ENCODE measurements at regions not wholly inside any gene's neighbourhood (a gene's known extent, or its start where the extent isn't known, plus 50 kb on each side); places are given as distances from the start of the nearest gene placed in this dataset.

DNA sequence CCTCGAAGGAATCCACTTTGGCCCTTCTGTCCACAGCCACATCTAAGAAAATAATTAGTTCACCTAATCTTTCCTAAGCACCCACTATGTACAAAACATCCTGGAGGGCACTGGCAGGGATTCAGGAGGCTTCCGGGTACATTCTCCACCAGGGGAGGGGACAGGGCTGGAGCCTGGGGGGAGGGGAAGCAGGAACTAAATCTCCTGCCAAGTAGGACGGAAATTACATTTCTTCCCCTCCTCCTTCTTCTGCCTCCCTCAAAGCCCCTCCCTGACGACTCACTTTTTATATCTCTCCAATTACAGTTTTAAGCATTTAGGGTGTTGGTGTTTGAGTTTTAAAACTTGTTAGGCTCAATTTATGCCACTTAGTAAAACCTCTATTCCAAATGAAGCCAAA lies 203.1 kb downstream of the BCOR start:
- H3K27ac ChIP-seq (ENCODE audit: low read length), result no peak overlapping the region
- no peaks in the 10 kb centered on the region for H3K9me3 ChIP-seq (ENCODE audit: low read length)
- H2AFZ ChIP-seq (ENCODE audit: low read depth, low read length), result no peak overlapping the region
- no peak overlapping the region for H3K4me2 ChIP-seq (ENCODE audit: low read length)
- TF ChIP-seq MXI1 (conservative IDR thresholded peaks at IDR 0.05; ENCODE audit: poor library complexity, severe bottlenecking) (no peak), CTCF (IDR thresholded peaks at IDR 0.05; ENCODE audit: poor library complexity, severe bottlenecking) (no peak), RAD21 (conservative IDR thresholded peaks at IDR 0.05) (no peak), SMC3 (conservative IDR thresholded peaks at IDR 0.05; ENCODE audit: poor library complexity) (no peak), POLR2AphosphoS5 (IDR thresholded peaks at IDR 0.05) (no peak), TAF1 (IDR thresholded peaks at IDR 0.05; ENCODE audit: low read depth) (no peak), EP300 (conservative IDR thresholded peaks at IDR 0.05; ENCODE audit: poor library complexity, severe bottlenecking) (no peak), EZH2 (IDR thresholded peaks at IDR 0.05; ENCODE audit: borderline replicate concordance, insufficient read depth, low read length, poor library complexity, severe bottlenecking) (no peak)
- TF ChIP-seq, protein P1, sequence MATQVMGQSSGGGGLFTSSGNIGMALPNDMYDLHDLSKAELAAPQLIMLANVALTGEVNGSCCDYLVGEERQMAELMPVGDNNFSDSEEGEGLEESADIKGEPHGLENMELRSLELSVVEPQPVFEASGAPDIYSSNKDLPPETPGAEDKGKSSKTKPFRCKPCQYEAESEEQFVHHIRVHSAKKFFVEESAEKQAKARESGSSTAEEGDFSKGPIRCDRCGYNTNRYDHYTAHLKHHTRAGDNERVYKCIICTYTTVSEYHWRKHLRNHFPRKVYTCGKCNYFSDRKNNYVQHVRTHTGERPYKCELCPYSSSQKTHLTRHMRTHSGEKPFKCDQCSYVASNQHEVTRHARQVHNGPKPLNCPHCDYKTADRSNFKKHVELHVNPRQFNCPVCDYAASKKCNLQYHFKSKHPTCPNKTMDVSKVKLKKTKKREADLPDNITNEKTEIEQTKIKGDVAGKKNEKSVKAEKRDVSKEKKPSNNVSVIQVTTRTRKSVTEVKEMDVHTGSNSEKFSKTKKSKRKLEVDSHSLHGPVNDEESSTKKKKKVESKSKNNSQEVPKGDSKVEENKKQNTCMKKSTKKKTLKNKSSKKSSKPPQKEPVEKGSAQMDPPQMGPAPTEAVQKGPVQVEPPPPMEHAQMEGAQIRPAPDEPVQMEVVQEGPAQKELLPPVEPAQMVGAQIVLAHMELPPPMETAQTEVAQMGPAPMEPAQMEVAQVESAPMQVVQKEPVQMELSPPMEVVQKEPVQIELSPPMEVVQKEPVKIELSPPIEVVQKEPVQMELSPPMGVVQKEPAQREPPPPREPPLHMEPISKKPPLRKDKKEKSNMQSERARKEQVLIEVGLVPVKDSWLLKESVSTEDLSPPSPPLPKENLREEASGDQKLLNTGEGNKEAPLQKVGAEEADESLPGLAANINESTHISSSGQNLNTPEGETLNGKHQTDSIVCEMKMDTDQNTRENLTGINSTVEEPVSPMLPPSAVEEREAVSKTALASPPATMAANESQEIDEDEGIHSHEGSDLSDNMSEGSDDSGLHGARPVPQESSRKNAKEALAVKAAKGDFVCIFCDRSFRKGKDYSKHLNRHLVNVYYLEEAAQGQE (IDR thresholded peaks at IDR 0.05; ENCODE audit: borderline replicate concordance), result no peak
- no peaks in the 10 kb centered on the region for H4K20me1 ChIP-seq (ENCODE audit: insufficient read depth)
- H3K27me3 ChIP-seq (ENCODE audit: insufficient read depth, low read depth, low read length), result no peaks in the 10 kb centered on the region
- no peaks in the 10 kb centered on the region for H3K79me2 ChIP-seq (replicated peaks; ENCODE audit: insufficient read depth, low read length)
- no peaks in the 10 kb centered on the region for H3F3A ChIP-seq (ENCODE audit: insufficient read depth, low read length, poor library complexity, severe bottlenecking)
- H3K4me3 ChIP-seq (ENCODE audit: low read length), result no peak overlapping the region
- no peak overlapping the region for H3K9ac ChIP-seq (ENCODE audit: low read length)
- no peaks in the 10 kb centered on the region for H3K36me3 ChIP-seq (ENCODE audit: insufficient read depth, low read length)
- H3K9me2 ChIP-seq (ENCODE audit: insufficient read depth, low read length), result no peaks in the 10 kb centered on the region

DNA sequence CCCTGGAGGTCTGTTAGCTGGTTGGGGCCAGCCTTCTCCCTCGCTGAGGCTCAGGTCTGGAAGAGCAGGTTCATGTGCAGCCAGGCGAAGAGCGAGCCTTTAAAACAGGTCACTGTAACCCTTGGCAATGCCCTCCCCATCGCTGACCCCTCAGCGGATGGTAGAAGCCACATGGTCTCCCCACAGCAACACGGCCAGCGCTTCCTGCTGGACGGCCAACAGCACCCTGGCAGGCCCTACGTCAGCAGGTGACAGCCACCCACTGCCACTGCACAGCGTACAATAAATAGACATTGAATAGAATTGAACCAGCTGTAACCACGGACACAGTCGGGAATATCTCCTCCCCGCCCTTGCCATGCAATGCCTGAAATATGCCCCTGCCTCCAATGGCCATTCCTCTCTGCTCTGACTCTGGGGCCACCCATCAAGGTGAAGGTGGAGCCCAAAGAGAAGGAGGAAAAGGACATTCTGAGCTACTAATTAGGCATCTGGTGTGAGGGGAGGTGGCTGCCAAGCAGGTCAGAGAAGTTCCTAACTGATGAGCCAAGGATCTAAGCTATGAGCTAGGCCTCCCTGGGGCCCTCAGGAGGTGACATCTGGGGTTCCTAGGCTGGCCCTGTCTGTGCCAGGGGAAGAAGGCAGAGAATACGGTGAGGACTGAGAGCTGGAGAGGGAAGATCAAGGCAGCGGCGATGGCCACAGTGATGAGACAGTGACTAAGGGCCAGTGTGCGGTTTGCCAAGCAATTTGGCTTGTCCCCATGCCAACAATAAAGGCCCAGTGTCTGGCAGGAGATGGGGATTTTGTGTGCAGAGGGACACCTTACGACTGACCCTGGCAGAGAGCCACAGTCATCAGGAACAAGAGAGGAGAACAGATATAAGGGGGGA lies 202.3 kb downstream of the BCOR start:
- H3K27ac ChIP-seq (ENCODE audit: low read length), result no peak overlapping the region
- no peaks in the 10 kb centered on the region for H3K9me3 ChIP-seq (ENCODE audit: low read length)
- H3K9me2 ChIP-seq (ENCODE audit: insufficient read depth, low read length), result no peaks in the 10 kb centered on the region
- no peak overlapping the region for H2AFZ ChIP-seq (ENCODE audit: low read depth, low read length)
- TF ChIP-seq TAF1 (IDR thresholded peaks at IDR 0.05; ENCODE audit: low read depth) (no peak), MXI1 (conservative IDR thresholded peaks at IDR 0.05; ENCODE audit: poor library complexity, severe bottlenecking) (no peak), CTCF (IDR thresholded peaks at IDR 0.05; ENCODE audit: poor library complexity, severe bottlenecking) (no peak), RAD21 (conservative IDR thresholded peaks at IDR 0.05) (no peak), POLR2AphosphoS5 (IDR thresholded peaks at IDR 0.05) (no peak), EZH2 (IDR thresholded peaks at IDR 0.05; ENCODE audit: borderline replicate concordance, insufficient read depth, low read length, poor library complexity, severe bottlenecking) (no peak), SMC3 (conservative IDR thresholded peaks at IDR 0.05; ENCODE audit: poor library complexity) (no peak), EP300 (conservative IDR thresholded peaks at IDR 0.05; ENCODE audit: poor library complexity, severe bottlenecking) (no peak)
- TF ChIP-seq, protein P1 (IDR thresholded peaks at IDR 0.05; ENCODE audit: borderline replicate concordance), result no peak
- H3F3A ChIP-seq (ENCODE audit: insufficient read depth, low read length, poor library complexity, severe bottlenecking), result no peaks in the 10 kb centered on the region
- H3K27me3 ChIP-seq (ENCODE audit: insufficient read depth, low read depth, low read length), result no peaks in the 10 kb centered on the region
- H3K36me3 ChIP-seq (ENCODE audit: insufficient read depth, low read length), result no peaks in the 10 kb centered on the region
- H3K79me2 ChIP-seq (replicated peaks; ENCODE audit: insufficient read depth, low read length), result no peaks in the 10 kb centered on the region
- no peak overlapping the region for H3K9ac ChIP-seq (ENCODE audit: low read length)
- no peak overlapping the region for H3K4me2 ChIP-seq (ENCODE audit: low read length)
- no peaks in the 10 kb centered on the region for H4K20me1 ChIP-seq (ENCODE audit: insufficient read depth)
- no peak overlapping the region for H3K4me3 ChIP-seq (ENCODE audit: low read length)
